IMR-90 (cell line): ENCODE measurements at regions not wholly inside any gene's neighbourhood (a gene's known extent, or its start where the extent isn't known, plus 50 kb on each side); places are given as distances from the start of the nearest gene placed in this dataset.

Experiments
- BHLHE40 ChIP-seq: fragments of 150-350 bp; IDR thresholded peaks from 2 replicates; pipeline ENCODE4 v1.6.1; 2016; ENCODE audit warnings: mild to moderate bottlenecking, low read depth, low read length
- CEBPB ChIP-seq: IDR thresholded peaks from 2 replicates; pipeline ENCODE4 v1.6.1; 2012; ENCODE audit warnings: low read depth, low read length, improper control_type of control experiment
- CHD1 ChIP-seq: IDR thresholded peaks from 2 replicates; pipeline ENCODE4 v1.6.1; 2012; ENCODE audit warnings: low read depth, low read length, improper control_type of control experiment
- MAFK ChIP-seq: IDR thresholded peaks from 2 replicates; pipeline ENCODE4 v1.6.1; 2012; ENCODE audit warnings: low read depth, low read length, improper control_type of control experiment
- MAZ ChIP-seq: IDR thresholded peaks from 2 replicates; pipeline ENCODE4 v1.6.1; 2012; ENCODE audit warnings: low read depth, mild to moderate bottlenecking, low read length, improper control_type of control experiment, moderate library complexity, borderline replicate concordance
- MXI1 ChIP-seq: IDR thresholded peaks from 2 replicates; pipeline ENCODE4 v1.6.1; 2012; ENCODE audit warnings: low read depth, mild to moderate bottlenecking, low read length, moderate library complexity, borderline replicate concordance
- NFE2L2 ChIP-seq: fragments of 150-350 bp; IDR thresholded peaks from 2 replicates; pipeline ENCODE4 v1.6.1; 2016; ENCODE audit warnings: low read depth, mild to moderate bottlenecking, low read length
- POLR2A ChIP-seq: IDR thresholded peaks from 2 replicates; pipeline ENCODE4 v1.6.1; 2012; ENCODE audit warnings: mild to moderate bottlenecking, low read depth, low read length
- RAD21 ChIP-seq: IDR thresholded peaks from 2 replicates; pipeline ENCODE4 v1.6.1; 2012; ENCODE audit warnings: low read length, improper control_type of control experiment
- RCOR1 ChIP-seq: IDR thresholded peaks from 2 replicates; pipeline ENCODE4 v1.6.1; 2012; ENCODE audit warnings: mild to moderate bottlenecking, low read length, improper control_type of control experiment; ENCODE audit not compliant: insufficient replicate concordance
- RFX5 ChIP-seq: IDR thresholded peaks from 2 replicates; pipeline ENCODE4 v1.8.0; 2012; ENCODE audit warnings: low read depth, mild to moderate bottlenecking, low read length, moderate library complexity
- USF2 ChIP-seq: fragments of 150-350 bp; IDR thresholded peaks from 2 replicates; pipeline ENCODE4 v1.6.1; 2017; ENCODE audit warnings: mild to moderate bottlenecking, antibody characterized with exemption, low read length, low read depth
- TF ChIP-seq, protein P1 (sequence below): conservative IDR thresholded peaks from 2 replicates; pipeline ENCODE4 v1.5.1; 2012; ENCODE audit warnings: mild to moderate bottlenecking, low read depth, low read length, improper control_type of control experiment

- TF ChIP-seq, protein P1, sequence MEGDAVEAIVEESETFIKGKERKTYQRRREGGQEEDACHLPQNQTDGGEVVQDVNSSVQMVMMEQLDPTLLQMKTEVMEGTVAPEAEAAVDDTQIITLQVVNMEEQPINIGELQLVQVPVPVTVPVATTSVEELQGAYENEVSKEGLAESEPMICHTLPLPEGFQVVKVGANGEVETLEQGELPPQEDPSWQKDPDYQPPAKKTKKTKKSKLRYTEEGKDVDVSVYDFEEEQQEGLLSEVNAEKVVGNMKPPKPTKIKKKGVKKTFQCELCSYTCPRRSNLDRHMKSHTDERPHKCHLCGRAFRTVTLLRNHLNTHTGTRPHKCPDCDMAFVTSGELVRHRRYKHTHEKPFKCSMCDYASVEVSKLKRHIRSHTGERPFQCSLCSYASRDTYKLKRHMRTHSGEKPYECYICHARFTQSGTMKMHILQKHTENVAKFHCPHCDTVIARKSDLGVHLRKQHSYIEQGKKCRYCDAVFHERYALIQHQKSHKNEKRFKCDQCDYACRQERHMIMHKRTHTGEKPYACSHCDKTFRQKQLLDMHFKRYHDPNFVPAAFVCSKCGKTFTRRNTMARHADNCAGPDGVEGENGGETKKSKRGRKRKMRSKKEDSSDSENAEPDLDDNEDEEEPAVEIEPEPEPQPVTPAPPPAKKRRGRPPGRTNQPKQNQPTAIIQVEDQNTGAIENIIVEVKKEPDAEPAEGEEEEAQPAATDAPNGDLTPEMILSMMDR, result no peak
- TF ChIP-seq POLR2A (no peak), NFE2L2 (no peak), RCOR1 (no peak), MAZ (no peak), RAD21 (no peak), RFX5 (no peak), MXI1 (no peak), USF2 (no peak), CEBPB (peak; percentile 15; the same call in 1 of the 2 replicates), MAFK (no peak), BHLHE40 (no peak), CHD1 (no peak)
These were observed 144.3 kb upstream of the SALL4 start for GRCh38 chr20:51946586-51946985.
